ENCODE measurements at regions not wholly inside any gene's neighbourhood (a gene's known extent, or its start where the extent isn't known, plus 50 kb on each side); places are given as distances from the start of the nearest gene placed in this dataset.
"Not testable (repeated sequence)": the region's sequence is repeated elsewhere in the genome, so short reads cannot be mapped to it uniquely, and the experiment has no call there.

DNA sequence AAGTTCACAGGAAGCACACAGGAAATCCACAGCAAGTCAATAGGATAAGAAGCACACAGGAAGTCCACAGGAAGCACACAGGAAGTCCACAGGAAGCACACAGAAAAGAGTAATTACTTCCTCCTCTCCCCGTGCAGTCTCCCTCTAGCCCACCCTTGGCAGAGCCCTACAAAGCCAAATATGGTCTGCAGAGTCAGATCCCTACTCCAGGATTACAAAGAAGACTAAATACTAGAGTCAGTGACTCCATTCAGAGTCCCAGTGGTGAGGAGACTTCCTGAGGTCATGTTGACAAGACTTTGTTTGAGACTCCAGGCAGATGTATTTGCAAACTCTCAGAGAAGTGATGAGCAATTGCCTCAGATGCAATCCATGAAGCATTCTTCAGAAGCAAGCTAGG is 398.6 kb upstream of the AUTS2 start:
- peak overlapping the region; percentile 15 to 22 for H3K27ac Mint-ChIP-seq
- H3K4me1 Mint-ChIP-seq (ENCODE audit: low read depth in 2 of 2) = peaks cover 11 to 17% of the 10 kb centered on the region in 2 donors

DNA sequence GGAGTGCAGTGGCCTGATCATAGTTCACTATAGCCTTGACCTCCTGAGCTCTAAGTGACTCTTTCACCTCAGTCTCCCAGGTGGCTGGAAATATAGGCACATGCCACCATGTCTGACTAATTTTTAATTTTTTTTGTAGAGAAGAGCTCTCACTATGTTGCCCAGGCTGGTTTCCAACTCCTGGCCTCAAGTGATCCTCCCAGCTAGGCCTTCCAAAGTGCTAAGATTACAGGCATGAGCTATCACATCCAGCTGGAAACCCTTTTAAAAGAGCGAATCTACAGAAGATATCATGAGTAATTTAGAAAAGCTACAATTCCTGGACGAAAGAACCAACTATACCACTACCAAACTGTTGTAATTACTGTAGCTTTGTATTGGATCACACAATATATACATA is 394.4 kb upstream of the AUTS2 start:
- Mint-ChIP-seq H3K9me3 (peaks cover 17% of the 10 kb centered on the region), H3K4me3 (no peak overlapping the region), H3K27me3 (peaks cover 6 to 7% of the 10 kb centered on the region in 2 donors), H3K36me3 (peaks cover 12% of the 10 kb centered on the region), H3K27ac (no peak overlapping the region), H3K4me1 (ENCODE audit: low read depth in 2 of 2) (peaks cover 10 to 12% of the 10 kb centered on the region in 2 donors)
- ATAC-seq (no peak), DNase-seq (ENCODE audit: low spot score) (no peak)

More for the DNA sequence above, 398.6 kb upstream of the AUTS2 start:
- Mint-ChIP-seq H3K36me3 (peaks cover 15% of the 10 kb centered on the region), H3K9me3 (peaks cover 18% of the 10 kb centered on the region), H3K4me3 (no peak overlapping the region), H3K27me3 (no peaks in the 10 kb centered on the region)
- no peak for ATAC-seq
- DNase-seq (ENCODE audit: low spot score) = no peak

DNA sequence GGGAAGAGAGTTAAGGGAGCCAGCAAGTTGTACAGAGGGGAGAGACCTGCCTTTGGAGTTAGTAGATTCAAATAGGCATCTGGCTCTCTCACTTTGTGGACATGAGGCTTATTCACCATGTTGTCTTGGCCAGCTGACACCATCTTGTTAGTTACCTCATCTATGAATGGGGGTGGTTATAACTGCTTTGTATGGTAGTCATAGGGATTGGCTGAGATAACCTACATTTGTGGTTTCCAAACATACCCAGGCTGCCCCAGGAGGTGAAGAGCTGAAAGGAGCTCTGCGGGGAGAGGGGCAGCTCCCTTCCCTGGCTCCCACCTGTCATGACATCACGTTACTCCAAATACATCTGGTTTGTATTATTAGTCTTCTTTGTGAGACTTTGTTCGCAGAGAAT is 393.3 kb upstream of the AUTS2 start:
- Mint-ChIP-seq H3K4me3 (no peak overlapping the region), H3K27ac (no peak overlapping the region), H3K36me3 (peaks cover 1% of the 10 kb centered on the region), H3K4me1 (ENCODE audit: low read depth in 2 of 2) (peaks cover under 1 to 2% of the 10 kb centered on the region in 2 donors), H3K9me3 (peaks cover 7% of the 10 kb centered on the region), H3K27me3 (peaks cover 6 to 7% of the 10 kb centered on the region in 2 donors)
- DNase-seq (ENCODE audit: low spot score) (no peak), ATAC-seq (no peak)

DNA sequence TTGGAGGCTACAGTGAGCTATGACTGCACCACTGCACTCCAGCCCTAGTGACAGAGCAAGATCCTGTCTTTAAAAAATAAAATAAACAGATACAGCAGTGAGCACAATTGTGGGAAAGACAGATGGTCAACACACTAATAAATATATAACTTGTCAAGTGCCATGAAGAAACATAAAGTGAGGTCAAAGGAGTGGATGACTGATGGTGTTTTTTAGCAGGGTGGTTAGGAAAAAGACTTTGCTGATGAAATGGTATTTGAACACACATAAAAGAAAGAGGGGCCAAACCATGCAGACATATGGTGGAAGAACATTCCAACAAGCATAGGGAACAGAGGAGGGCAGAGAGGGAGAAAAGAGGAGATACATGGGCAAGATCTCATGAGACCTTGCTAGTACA is 392.7 kb upstream of the AUTS2 start:
- Mint-ChIP-seq H3K9me3 (peaks cover 6% of the 10 kb centered on the region), H3K4me1 (ENCODE audit: low read depth in 2 of 2) (no peaks in the 10 kb centered on the region), H3K4me3 (no peak overlapping the region), H3K36me3 (no peaks in the 10 kb centered on the region), H3K27ac (no peak overlapping the region), H3K27me3 (peaks cover 6 to 7% of the 10 kb centered on the region in 2 donors)
- ATAC-seq = no peak
- DNase-seq (ENCODE audit: low spot score) = no peak

- Mint-ChIP-seq H3K4me3 (no peak overlapping the region), H3K36me3 (no peaks in the 10 kb centered on the region), H3K27ac (no peak overlapping the region), H3K27me3 (peaks cover 6 to 7% of the 10 kb centered on the region in 2 donors), H3K9me3 (peaks cover 6% of the 10 kb centered on the region), H3K4me1 (ENCODE audit: low read depth in 2 of 2) (no peaks in the 10 kb centered on the region)
- DNase-seq (ENCODE audit: low spot score) (no peak), ATAC-seq (no peak)
These were observed 390.0 kb upstream of the AUTS2 start for GRCh38 chr7:69208276-69208675.

DNA sequence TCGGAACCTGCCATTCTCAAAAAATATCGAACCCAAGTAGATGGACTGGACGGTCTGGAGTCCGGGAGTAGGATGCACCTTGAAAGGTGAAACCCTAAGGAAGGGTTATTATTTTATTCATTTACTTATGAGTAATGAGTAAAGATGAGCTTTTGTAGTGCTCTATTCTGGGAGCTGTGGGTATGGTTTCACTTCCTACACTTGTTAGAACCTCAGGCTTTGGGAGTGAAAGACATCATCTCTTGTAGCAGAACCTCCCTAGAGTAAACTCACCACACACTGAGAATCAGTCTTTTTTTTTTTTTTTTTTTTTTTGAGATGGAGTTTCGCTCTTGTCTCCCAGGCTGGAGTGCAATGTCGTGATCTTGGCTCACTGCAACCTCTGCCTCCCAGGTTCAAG is 389.4 kb upstream of the AUTS2 start:
- DNase-seq (ENCODE audit: low spot score) (no peak), ATAC-seq (no peak)
- no peak overlapping the region for H3K4me3 Mint-ChIP-seq

DNA sequence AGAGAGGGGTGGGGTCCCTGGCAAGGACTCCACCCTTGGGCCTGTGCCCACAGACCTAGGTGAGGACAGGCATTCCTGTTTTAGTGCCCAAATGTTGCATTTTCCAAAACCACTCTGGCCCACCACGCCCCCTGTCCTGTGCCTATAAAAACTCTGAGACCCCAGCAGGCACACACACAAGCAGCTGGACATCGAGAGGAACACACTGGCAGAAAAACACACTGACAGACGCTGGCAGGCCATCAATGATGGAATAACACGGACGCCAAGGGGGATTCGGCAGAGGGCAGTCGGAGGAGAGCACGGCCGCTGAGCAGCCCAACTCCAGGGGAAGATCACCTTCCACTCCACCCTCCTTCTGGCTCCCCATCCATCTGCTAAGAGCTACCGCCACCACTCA is 386.9 kb upstream of the AUTS2 start:
- H3K27me3 Mint-ChIP-seq = no peaks in the 10 kb centered on the region
- no peaks in the 10 kb centered on the region for H3K36me3 Mint-ChIP-seq

More for the DNA sequence above, 389.4 kb upstream of the AUTS2 start:
- peaks cover 6% of the 10 kb centered on the region for H3K9me3 Mint-ChIP-seq
- H3K36me3 Mint-ChIP-seq = no peaks in the 10 kb centered on the region
- no peaks in the 10 kb centered on the region for H3K4me1 Mint-ChIP-seq (ENCODE audit: low read depth in 2 of 2)
- H3K27ac Mint-ChIP-seq = no peak overlapping the region
- H3K27me3 Mint-ChIP-seq = peaks cover 6 to 7% of the 10 kb centered on the region in 2 donors

GRCh38 chr7:69211739-69212138 is 386.5 kb upstream of the AUTS2 start:
- no peak for ATAC-seq
- DNase-seq (ENCODE audit: low spot score) = no peak
- no peaks in the 10 kb centered on the region for H3K27me3 Mint-ChIP-seq
- H3K9me3 Mint-ChIP-seq = no peaks in the 10 kb centered on the region
- no peak overlapping the region for H3K27ac Mint-ChIP-seq
- H3K4me1 Mint-ChIP-seq (ENCODE audit: low read depth in 2 of 2) = no peaks in the 10 kb centered on the region
- H3K4me3 Mint-ChIP-seq = no peak overlapping the region
- no peaks in the 10 kb centered on the region for H3K36me3 Mint-ChIP-seq

More for the DNA sequence above, 386.9 kb upstream of the AUTS2 start:
- no peak for ATAC-seq
- no peak overlapping the region for H3K4me3 Mint-ChIP-seq
- H3K27ac Mint-ChIP-seq = no peak overlapping the region
- H3K9me3 Mint-ChIP-seq = no peaks in the 10 kb centered on the region
- no peak for DNase-seq (ENCODE audit: low spot score)
- no peaks in the 10 kb centered on the region for H3K4me1 Mint-ChIP-seq (ENCODE audit: low read depth in 2 of 2)

DNA sequence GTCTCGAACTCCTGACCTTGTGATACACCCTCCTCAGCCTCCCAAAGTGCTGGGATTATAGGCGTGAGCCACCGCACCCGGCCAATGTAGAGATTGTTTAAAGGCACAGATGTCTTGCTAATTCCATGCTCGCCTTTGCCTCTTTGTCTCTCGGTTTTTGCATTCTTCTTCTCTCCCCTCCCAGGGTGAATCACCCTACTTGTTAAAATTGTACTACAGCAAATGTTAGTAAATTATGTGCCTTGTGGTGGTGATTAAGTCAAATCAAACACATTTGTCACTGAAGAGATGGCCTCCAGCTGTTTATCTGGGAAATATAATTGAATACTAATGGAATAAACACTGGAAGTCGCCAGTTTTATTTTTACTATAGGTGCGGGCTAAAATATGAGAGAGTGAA is 384.4 kb upstream of the AUTS2 start:
- Mint-ChIP-seq H3K4me3 (no peak overlapping the region), H3K9me3 (no peaks in the 10 kb centered on the region), H3K36me3 (no peaks in the 10 kb centered on the region), H3K27ac (no peak overlapping the region), H3K4me1 (ENCODE audit: low read depth in 2 of 2) (no peaks in the 10 kb centered on the region), H3K27me3 (no peaks in the 10 kb centered on the region)
- no peak for DNase-seq (ENCODE audit: low spot score)
- no peak for ATAC-seq

GRCh38 chr7:69215516-69215915 is 382.8 kb upstream of the AUTS2 start:
- H3K9me3 Mint-ChIP-seq; ATAC-seq; H3K27me3 Mint-ChIP-seq; H3K27ac Mint-ChIP-seq; H3K36me3 Mint-ChIP-seq; H3K4me1 Mint-ChIP-seq (ENCODE audit: low read depth in 2 of 2); DNase-seq (ENCODE audit: low spot score); H3K4me3 Mint-ChIP-seq: not testable (repeated sequence)

DNA sequence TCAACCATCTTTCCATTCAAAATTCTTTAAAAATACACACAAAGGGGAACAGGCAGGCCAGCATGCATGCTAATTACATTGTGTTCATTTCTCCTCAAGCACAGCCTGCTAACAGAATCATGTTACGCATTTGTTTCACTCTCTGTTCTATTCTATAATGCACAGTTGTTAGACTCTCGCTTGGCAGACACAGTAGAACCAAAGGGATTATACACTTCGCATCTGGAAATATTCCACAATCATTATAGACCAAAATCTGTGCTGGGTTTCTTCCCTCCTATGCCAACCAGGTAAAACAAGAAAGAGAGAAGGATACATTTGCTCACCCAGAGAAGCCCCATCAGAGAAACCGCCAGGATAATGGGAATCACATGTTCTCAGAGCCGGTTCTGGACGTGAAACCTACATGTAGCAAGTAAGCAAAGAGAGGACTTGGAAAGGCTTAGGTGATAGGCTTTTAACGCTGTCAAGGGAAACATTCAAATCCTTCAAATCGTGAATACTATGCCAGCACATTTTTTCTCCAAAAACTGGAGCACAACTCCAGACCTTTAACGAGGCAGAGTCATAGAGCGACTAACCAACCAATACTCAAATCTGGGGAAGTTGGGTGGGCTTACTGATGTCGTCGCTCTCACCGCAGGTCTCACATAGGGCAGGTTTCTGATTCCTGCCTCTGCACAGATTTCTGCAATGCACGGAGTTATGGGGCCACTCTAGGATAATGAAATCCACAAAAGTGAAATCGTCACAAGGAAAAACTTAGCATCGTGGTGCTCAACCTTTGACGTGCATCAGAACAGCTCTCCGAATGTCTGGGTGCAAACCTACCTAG is 380.5 kb upstream of the AUTS2 start:
- ATAC-seq = no peak
- Mint-ChIP-seq H3K9me3 (peaks cover 6% of the 10 kb centered on the region), H3K27ac (no peak overlapping the region), H3K4me1 (ENCODE audit: low read depth in 2 of 2) (no peaks in the 10 kb centered on the region), H3K4me3 (no peak overlapping the region), H3K36me3 (no peaks in the 10 kb centered on the region), H3K27me3 (peaks cover 0 to 2% of the 10 kb centered on the region in 2 donors)
- no peak for DNase-seq (ENCODE audit: low spot score)

GRCh38 chr7:69218576-69218975 is 379.7 kb upstream of the AUTS2 start:
- H3K9me3 Mint-ChIP-seq = peaks cover 6% of the 10 kb centered on the region
- DNase-seq (ENCODE audit: low spot score) (no peak), ATAC-seq (no peak)
- H3K27me3 Mint-ChIP-seq = peaks cover 0 to 2% of the 10 kb centered on the region in 2 donors
- H3K27ac Mint-ChIP-seq = no peak overlapping the region
- no peak overlapping the region for H3K4me3 Mint-ChIP-seq
- H3K4me1 Mint-ChIP-seq (ENCODE audit: low read depth in 2 of 2) = no peaks in the 10 kb centered on the region
- no peaks in the 10 kb centered on the region for H3K36me3 Mint-ChIP-seq

DNA sequence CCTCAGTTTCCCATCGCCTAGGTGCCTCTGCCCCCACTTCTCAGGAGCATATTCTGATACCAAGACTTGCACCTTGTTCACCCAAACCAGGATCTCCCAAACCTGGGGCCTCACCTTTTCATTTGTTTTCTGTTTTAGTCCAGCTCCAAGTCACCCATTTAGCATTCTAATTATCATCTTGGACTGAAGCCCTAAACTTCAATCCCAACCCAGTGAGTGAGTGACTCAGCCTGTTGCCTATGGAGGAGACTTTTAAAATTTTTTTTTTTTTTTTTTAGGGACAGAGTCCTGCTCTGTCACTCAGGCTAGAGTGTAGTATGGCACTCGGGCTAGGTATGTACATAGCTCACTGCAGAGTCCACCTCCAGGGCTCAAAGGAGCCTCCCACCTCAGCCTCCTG is 378.9 kb upstream of the AUTS2 start:
- Mint-ChIP-seq H3K27ac (no peak overlapping the region), H3K27me3 (peaks cover 0 to 2% of the 10 kb centered on the region in 2 donors), H3K4me3 (no peak overlapping the region), H3K9me3 (peaks cover 6% of the 10 kb centered on the region), H3K36me3 (no peaks in the 10 kb centered on the region), H3K4me1 (ENCODE audit: low read depth in 2 of 2) (no peaks in the 10 kb centered on the region)
- DNase-seq (ENCODE audit: low spot score) (no peak), ATAC-seq (no peak)

GRCh38 chr7:69225259-69225943 is 372.9 kb upstream of the AUTS2 start:
- H3K36me3 Mint-ChIP-seq = no peaks in the 10 kb centered on the region
- no peak overlapping the region for H3K4me3 Mint-ChIP-seq
- H3K9me3 Mint-ChIP-seq = peaks cover 9% of the 10 kb centered on the region
- H3K27me3 Mint-ChIP-seq = peaks cover 6 to 7% of the 10 kb centered on the region in 2 donors
- H3K27ac Mint-ChIP-seq = no peak overlapping the region
- DNase-seq (ENCODE audit: low spot score) (no peak), ATAC-seq (no peak)
- no peaks in the 10 kb centered on the region for H3K4me1 Mint-ChIP-seq (ENCODE audit: low read depth in 2 of 2)
